SKM-1 treated with dmso at 0.1 percent for 144 hours (cell line): ENCODE measurements at regions not wholly inside any gene's neighbourhood (a gene's known extent, or its start where the extent isn't known, plus 50 kb on each side); places are given as distances from the start of the nearest gene placed in this dataset.

ENCODE experiments used
- DNase-seq: peaks from one replicate; lab custom pipeline; 2025; ENCODE audit not compliant: unreplicated experiment; lab: John Stamatoyannopoulos, UW

- no peak for DNase-seq
Observed at GRCh38 chr3:157751386-157751785, 248.2 kb upstream of the VEPH1 start.

GRCh38 chr3:157746391-157746790 is 243.2 kb upstream of the VEPH1 start:
- no peak for DNase-seq

GRCh38 chr3:157741607-157742006 is 238.4 kb upstream of the VEPH1 start:
- DNase-seq, result no peak

- no peak for DNase-seq
Observed at GRCh38 chr3:157738441-157738840, 235.2 kb upstream of the VEPH1 start.

- no peak for DNase-seq
Observed at GRCh38 chr3:157718800-157719199, 215.6 kb upstream of the VEPH1 start.

GRCh38 chr3:157713101-157713500 is 209.9 kb upstream of the VEPH1 start:
- DNase-seq, result no peak

GRCh38 chr3:157705258-157705657 is 202.0 kb upstream of the VEPH1 start:
- DNase-seq, result no peak

GRCh38 chr3:157700405-157700804 is 197.2 kb upstream of the VEPH1 start:
- no peak for DNase-seq

GRCh38 chr3:157695586-157695985 is 192.4 kb upstream of the VEPH1 start:
- no peak for DNase-seq

GRCh38 chr3:157695103-157695502 is 191.9 kb upstream of the VEPH1 start:
- DNase-seq, result no peak

- no peak for DNase-seq
Observed at GRCh38 chr3:157693762-157694161, 190.5 kb upstream of the VEPH1 start.

GRCh38 chr3:157692468-157692867 is 189.3 kb upstream of the VEPH1 start:
- no peak for DNase-seq

- no peak for DNase-seq
Observed at GRCh38 chr3:157683668-157684067, 180.5 kb upstream of the VEPH1 start.

- DNase-seq, result no peak
Observed at GRCh38 chr3:157672061-157672460, 168.8 kb upstream of the VEPH1 start.

- DNase-seq, result no peak
Observed at GRCh38 chr3:157671656-157672055, 168.4 kb upstream of the VEPH1 start.

- no peak for DNase-seq
Observed at GRCh38 chr3:157669416-157669815, 166.2 kb upstream of the VEPH1 start.

GRCh38 chr3:157667493-157667892 is 164.3 kb upstream of the VEPH1 start:
- peak; percentile 35 for DNase-seq

GRCh38 chr3:157662171-157662570 is 159.0 kb upstream of the VEPH1 start:
- no peak for DNase-seq

- no peak for DNase-seq
Observed at GRCh38 chr3:157660847-157661246, 157.6 kb upstream of the VEPH1 start.

GRCh38 chr3:157652366-157652765 is 149.2 kb upstream of the VEPH1 start:
- no peak for DNase-seq

GRCh38 chr3:157650699-157651098 is 147.5 kb upstream of the VEPH1 start:
- no peak for DNase-seq

GRCh38 chr3:157650172-157650571 is 147.0 kb upstream of the VEPH1 start:
- no peak for DNase-seq

GRCh38 chr3:157649511-157649910 is 146.3 kb upstream of the VEPH1 start:
- no peak for DNase-seq

- DNase-seq, result no peak
Observed at GRCh38 chr3:157647820-157648219, 144.6 kb upstream of the VEPH1 start.
